GM18520 (cell line): ENCODE measurements at regions not wholly inside any gene's neighbourhood (a gene's known extent, or its start where the extent isn't known, plus 50 kb on each side); places are given as distances from the start of the nearest gene placed in this dataset.
A peak's percentile ranks its signal among the peaks of the same experiment; 100 is the strongest.

Experiments used
- ATAC-seq: cut with Tn5 transposase; IDR thresholded peaks from one replicate; pipeline ENCODE4 v1.9.1; 2021; ENCODE audit not compliant: unreplicated experiment

- peak; percentile 92 for ATAC-seq
Measured at GRCh38 chr2:41736105-41736567, 311.7 kb upstream of the PKDCC start.

- ATAC-seq, result peak; percentile 11
Measured at GRCh38 chr2:41736586-41736985, 311.2 kb upstream of the PKDCC start.

- no peak for ATAC-seq
Measured at GRCh38 chr2:41737888-41738287, 309.9 kb upstream of the PKDCC start.

GRCh38 chr2:41741951-41742595, 305.7 kb upstream of the PKDCC start:
- peak; percentile 88 for ATAC-seq

GRCh38 chr2:41743324-41743723, 304.5 kb upstream of the PKDCC start:
- no peak for ATAC-seq

GRCh38 chr2:41750829-41751228, 297.0 kb upstream of the PKDCC start:
- ATAC-seq, result no peak

GRCh38 chr2:41759880-41760279, 287.9 kb upstream of the PKDCC start:
- no peak for ATAC-seq

- no peak for ATAC-seq
Measured at GRCh38 chr2:41763141-41763540, 284.7 kb upstream of the PKDCC start.

GRCh38 chr2:41764131-41764530, 283.7 kb upstream of the PKDCC start:
- no peak for ATAC-seq

- no peak for ATAC-seq
Measured at GRCh38 chr2:41764919-41765318, 282.9 kb upstream of the PKDCC start.

GRCh38 chr2:41768310-41768709, 279.5 kb upstream of the PKDCC start:
- no peak for ATAC-seq

- no peak for ATAC-seq
Measured at GRCh38 chr2:41771710-41772109, 276.1 kb upstream of the PKDCC start.

GRCh38 chr2:41772697-41773096, 275.1 kb upstream of the PKDCC start:
- no peak for ATAC-seq

GRCh38 chr2:41774011-41774605, 273.7 kb upstream of the PKDCC start:
- ATAC-seq, result no peak

- ATAC-seq, result no peak
Measured at GRCh38 chr2:41775366-41776025, 272.3 kb upstream of the PKDCC start.

- ATAC-seq, result no peak
Measured at GRCh38 chr2:41779888-41780287, 267.9 kb upstream of the PKDCC start.

GRCh38 chr2:41782306-41783158, 265.3 kb upstream of the PKDCC start:
- ATAC-seq, result peak; percentile 51

GRCh38 chr2:41784496-41784895, 263.3 kb upstream of the PKDCC start:
- ATAC-seq, result no peak

GRCh38 chr2:41785251-41786022, 262.4 kb upstream of the PKDCC start:
- no peak for ATAC-seq

- no peak for ATAC-seq
Measured at GRCh38 chr2:41791523-41791922, 256.3 kb upstream of the PKDCC start.

GRCh38 chr2:41803361-41803760, 244.5 kb upstream of the PKDCC start:
- ATAC-seq, result no peak
